ENCODE measurements at regions not wholly inside any gene's neighbourhood (a gene's known extent, or its start where the extent isn't known, plus 50 kb on each side); places are given as distances from the start of the nearest gene placed in this dataset.

GRCh38 chr9:78971540-78971939 is 600.2 kb upstream of the TLE4 start:
- TF ChIP-seq, protein P1, sequence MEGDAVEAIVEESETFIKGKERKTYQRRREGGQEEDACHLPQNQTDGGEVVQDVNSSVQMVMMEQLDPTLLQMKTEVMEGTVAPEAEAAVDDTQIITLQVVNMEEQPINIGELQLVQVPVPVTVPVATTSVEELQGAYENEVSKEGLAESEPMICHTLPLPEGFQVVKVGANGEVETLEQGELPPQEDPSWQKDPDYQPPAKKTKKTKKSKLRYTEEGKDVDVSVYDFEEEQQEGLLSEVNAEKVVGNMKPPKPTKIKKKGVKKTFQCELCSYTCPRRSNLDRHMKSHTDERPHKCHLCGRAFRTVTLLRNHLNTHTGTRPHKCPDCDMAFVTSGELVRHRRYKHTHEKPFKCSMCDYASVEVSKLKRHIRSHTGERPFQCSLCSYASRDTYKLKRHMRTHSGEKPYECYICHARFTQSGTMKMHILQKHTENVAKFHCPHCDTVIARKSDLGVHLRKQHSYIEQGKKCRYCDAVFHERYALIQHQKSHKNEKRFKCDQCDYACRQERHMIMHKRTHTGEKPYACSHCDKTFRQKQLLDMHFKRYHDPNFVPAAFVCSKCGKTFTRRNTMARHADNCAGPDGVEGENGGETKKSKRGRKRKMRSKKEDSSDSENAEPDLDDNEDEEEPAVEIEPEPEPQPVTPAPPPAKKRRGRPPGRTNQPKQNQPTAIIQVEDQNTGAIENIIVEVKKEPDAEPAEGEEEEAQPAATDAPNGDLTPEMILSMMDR (IDR thresholded peaks at IDR 0.05) = no peak
- no peak for TF ChIP-seq POLR2A (IDR thresholded peaks at IDR 0.05)
